ENCODE measurements at regions not wholly inside any gene's neighbourhood (a gene's known extent, or its start where the extent isn't known, plus 50 kb on each side); places are given as distances from the start of the nearest gene placed in this dataset.

DNA sequence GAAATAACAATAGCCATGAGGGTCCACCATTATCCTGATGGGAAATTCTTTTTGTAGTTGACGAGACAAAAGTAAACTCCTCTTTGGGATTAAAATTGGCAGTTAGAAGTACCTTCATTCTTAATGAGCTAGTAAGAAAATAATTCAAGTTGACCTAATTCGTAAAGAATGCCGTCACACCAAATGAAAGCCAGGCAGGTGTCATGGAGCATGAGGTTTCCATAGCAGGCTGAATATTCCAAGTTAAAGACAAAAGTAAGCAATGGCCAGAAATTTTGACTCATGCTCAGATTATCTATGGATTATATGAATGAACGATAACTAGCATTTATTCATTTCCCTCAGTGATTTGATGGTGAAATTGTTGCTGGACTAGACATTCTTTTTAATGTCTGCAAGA is 192.2 kb upstream of the FAT1 start:
- intact Hi-C loops (cut with DNase I), result no loop called here

DNA sequence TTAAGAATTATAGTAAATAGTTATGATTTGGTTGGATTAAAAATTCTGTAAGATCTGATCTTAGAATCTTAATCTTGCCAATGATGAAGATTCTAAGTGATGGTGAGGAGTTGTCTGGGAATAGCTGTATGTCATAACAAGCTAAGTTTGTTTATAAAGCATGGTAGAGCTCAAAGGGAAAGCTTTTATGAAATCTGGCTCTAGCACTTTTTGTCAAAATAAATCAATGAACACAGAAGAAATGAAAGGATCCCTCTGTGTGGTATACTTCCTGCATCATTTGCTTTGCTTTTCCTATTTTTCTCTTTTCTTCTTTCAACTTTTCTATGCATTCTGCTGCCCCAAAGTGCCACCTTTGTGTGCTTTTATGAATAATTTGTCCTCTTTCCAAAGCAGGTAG is 193.5 kb upstream of the FAT1 start:
- H3K4me1 ChIP-seq, result no peaks in the 10 kb centered on the region
- no peaks in the 10 kb centered on the region for H3K36me3 ChIP-seq
- TF ChIP-seq POLR2A (IDR thresholded peaks at IDR 0.05), result no peak
- TF ChIP-seq, protein P1, sequence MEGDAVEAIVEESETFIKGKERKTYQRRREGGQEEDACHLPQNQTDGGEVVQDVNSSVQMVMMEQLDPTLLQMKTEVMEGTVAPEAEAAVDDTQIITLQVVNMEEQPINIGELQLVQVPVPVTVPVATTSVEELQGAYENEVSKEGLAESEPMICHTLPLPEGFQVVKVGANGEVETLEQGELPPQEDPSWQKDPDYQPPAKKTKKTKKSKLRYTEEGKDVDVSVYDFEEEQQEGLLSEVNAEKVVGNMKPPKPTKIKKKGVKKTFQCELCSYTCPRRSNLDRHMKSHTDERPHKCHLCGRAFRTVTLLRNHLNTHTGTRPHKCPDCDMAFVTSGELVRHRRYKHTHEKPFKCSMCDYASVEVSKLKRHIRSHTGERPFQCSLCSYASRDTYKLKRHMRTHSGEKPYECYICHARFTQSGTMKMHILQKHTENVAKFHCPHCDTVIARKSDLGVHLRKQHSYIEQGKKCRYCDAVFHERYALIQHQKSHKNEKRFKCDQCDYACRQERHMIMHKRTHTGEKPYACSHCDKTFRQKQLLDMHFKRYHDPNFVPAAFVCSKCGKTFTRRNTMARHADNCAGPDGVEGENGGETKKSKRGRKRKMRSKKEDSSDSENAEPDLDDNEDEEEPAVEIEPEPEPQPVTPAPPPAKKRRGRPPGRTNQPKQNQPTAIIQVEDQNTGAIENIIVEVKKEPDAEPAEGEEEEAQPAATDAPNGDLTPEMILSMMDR (IDR thresholded peaks at IDR 0.05), result no peak
- no peak overlapping the region for H3K4me3 ChIP-seq
- intact Hi-C loops (cut with DNase I), result no loop called here
- H3K27me3 ChIP-seq, result no peaks in the 10 kb centered on the region
- ATAC-seq, result no peak
- no peak overlapping the region for H3K27ac ChIP-seq
- no peak for DNase-seq
- H3K9me3 ChIP-seq, result no peaks in the 10 kb centered on the region

More for the DNA sequence above, 192.2 kb upstream of the FAT1 start:
- TF ChIP-seq POLR2A (IDR thresholded peaks at IDR 0.05), result no peak
- TF ChIP-seq, protein P1 (IDR thresholded peaks at IDR 0.05), result no peak
- DNase-seq, result no peak
- H3K4me3 ChIP-seq, result no peak overlapping the region
- 81% methylated on average over 4 of the region's 4 CpGs for WGBS (ENCODE audit: insufficient coverage, low coverage, low lambda C conversion rate, missing lambda C conversion rate)
- no peaks in the 10 kb centered on the region for H3K4me1 ChIP-seq
- H3K27ac ChIP-seq, result no peak overlapping the region
- no peak for ATAC-seq
- H3K36me3 ChIP-seq, result no peaks in the 10 kb centered on the region
- no peaks in the 10 kb centered on the region for H3K27me3 ChIP-seq
- H3K9me3 ChIP-seq, result no peaks in the 10 kb centered on the region

DNA sequence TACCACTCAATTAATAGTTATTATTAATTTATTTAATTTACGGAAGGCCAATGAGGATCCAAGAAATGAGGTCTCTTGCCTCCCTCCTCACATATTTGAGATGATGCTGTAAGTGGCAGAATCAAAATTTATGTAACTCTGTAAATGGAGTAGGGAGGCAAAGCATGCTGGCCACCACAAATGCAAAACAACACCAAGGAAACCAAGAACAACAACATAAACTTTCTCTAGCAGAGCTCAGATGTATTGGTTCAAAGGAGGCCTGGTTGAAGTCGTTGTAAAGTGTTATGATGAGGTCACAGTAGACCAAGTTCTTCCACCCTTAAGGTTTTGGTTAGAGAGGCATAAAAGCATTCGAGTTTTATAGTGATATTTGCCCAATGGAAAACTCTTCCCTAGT is 194.8 kb upstream of the FAT1 start:
- no peak for DNase-seq
- no peaks in the 10 kb centered on the region for H3K27me3 ChIP-seq

DNA sequence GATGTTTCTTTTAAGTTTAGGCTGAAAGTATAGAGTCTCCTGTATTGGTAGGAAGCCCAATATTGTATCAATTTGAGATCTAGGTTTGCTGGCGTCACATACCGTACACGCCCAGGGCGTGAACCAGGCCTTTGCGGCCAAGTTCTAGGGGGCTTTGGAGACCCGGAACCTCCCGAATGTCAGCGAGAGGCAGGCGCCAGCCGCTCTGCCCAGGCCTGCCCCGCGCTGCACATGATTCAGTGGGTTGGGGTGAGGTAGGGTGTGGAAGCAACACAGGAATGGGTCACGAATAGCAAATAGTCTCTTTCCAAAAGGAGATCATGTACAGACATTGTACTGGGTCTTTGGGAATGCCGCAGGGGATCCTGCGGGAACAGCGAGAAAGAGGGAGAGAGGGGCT is 195.7 kb upstream of the FAT1 start:
- no peaks in the 10 kb centered on the region for H3K36me3 ChIP-seq
- H3K9me3 ChIP-seq, result no peaks in the 10 kb centered on the region
- H3K27ac ChIP-seq, result no peak overlapping the region
- TF ChIP-seq, protein P1 (IDR thresholded peaks at IDR 0.05), result no peak
- no peak for TF ChIP-seq POLR2A (IDR thresholded peaks at IDR 0.05)
- 93% methylated on average over 13 of the region's 16 CpGs for WGBS (ENCODE audit: insufficient coverage, low coverage, low lambda C conversion rate, missing lambda C conversion rate)
- H3K27me3 ChIP-seq, result no peaks in the 10 kb centered on the region
- H3K4me1 ChIP-seq, result no peaks in the 10 kb centered on the region
- intact Hi-C loops (cut with DNase I), result no loop called here
- DNase-seq (no peak), ATAC-seq (no peak)
- H3K4me3 ChIP-seq, result no peak overlapping the region

More for the DNA sequence above, 194.8 kb upstream of the FAT1 start:
- Histone ChIP-seq H3K4me3 (no peak overlapping the region), H3K4me1 (no peaks in the 10 kb centered on the region), H3K9me3 (no peaks in the 10 kb centered on the region), H3K36me3 (no peaks in the 10 kb centered on the region), H3K27ac (no peak overlapping the region)
- TF ChIP-seq, protein P1 (IDR thresholded peaks at IDR 0.05), result no peak
- no peak for TF ChIP-seq POLR2A (IDR thresholded peaks at IDR 0.05)
- 60% methylated on average over 3 of the region's 3 CpGs for whole genome bisulfite sequencing (ENCODE audit: insufficient coverage, low coverage, low lambda C conversion rate, missing lambda C conversion rate)
- no peak for ATAC-seq
- intact Hi-C loops (cut with DNase I), result no loop called here

DNA sequence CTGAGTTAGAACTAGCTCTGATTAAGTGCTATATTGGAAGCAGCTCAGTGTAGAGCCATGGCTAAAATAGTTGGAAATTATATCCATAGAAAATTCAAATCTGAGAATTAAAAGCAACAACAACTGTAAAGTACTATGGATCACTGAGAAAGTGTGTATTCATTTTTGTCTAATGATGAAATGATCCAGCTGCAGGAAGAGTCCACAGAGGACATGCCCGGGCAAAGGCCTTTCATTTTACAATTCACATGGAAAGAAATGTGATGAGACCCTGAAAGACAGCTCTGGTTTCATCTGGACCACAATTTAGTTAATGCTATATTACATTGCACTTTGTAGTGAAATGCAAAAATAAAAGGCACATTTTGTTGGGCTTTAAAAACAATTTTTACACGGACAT is 196.8 kb upstream of the FAT1 start:
- WGBS (ENCODE audit: insufficient coverage, low coverage, low lambda C conversion rate, missing lambda C conversion rate), result 64% methylated on average over 2 of the region's 2 CpGs
- Histone ChIP-seq H3K27me3 (no peaks in the 10 kb centered on the region), H3K4me3 (no peak overlapping the region), H3K4me1 (no peaks in the 10 kb centered on the region), H3K9me3 (no peaks in the 10 kb centered on the region), H3K36me3 (no peaks in the 10 kb centered on the region), H3K27ac (no peak overlapping the region)
- ATAC-seq, result peak in 1 of 4 donors; percentile 38
- DNase-seq, result no peak
- intact Hi-C loops (cut with DNase I), result no loop called here
- TF ChIP-seq, protein P1 (IDR thresholded peaks at IDR 0.05), result no peak
- TF ChIP-seq POLR2A (IDR thresholded peaks at IDR 0.05), result no peak
